HepG2 (cell line): ENCODE measurements at regions not wholly inside any gene's neighbourhood (a gene's known extent, or its start where the extent isn't known, plus 50 kb on each side); places are given as distances from the start of the nearest gene placed in this dataset.

Experiments used
- ADNP ChIP-seq: sonication (generic); formaldehyde crosslinking; IDR thresholded peaks from 2 replicates; pipeline ENCODE4 v1.4.0; 2020; ENCODE audit warnings: missing genetic modification reagents
- BRD4 ChIP-seq: sonication (generic); formaldehyde crosslinking; IDR thresholded peaks from 2 replicates; pipeline ENCODE4 v1.4.0; 2020; ENCODE audit warnings: missing genetic modification reagents
- CBFB ChIP-seq: sonication (generic); formaldehyde crosslinking; IDR thresholded peaks from 2 replicates; pipeline ENCODE4 v1.4.0; 2020; ENCODE audit warnings: missing genetic modification reagents
- EEA1 ChIP-seq: sonication (generic); formaldehyde crosslinking; IDR thresholded peaks from 2 replicates; pipeline ENCODE4 v1.5.1; 2020; ENCODE audit warnings: mild to moderate bottlenecking, missing genetic modification reagents, borderline replicate concordance
- ELF1 ChIP-seq: sonication (generic); formaldehyde crosslinking; IDR thresholded peaks from 2 replicates; pipeline ENCODE4 v1.4.0; 2020; ENCODE audit warnings: missing genetic modification reagents
- ELF3 ChIP-seq: IDR thresholded peaks from 2 replicates; pipeline ENCODE4 v1.6.1; 2016; ENCODE audit warnings: missing genetic modification reagents, missing compliant biosample characterization
- HES4 ChIP-seq: sonication (generic); formaldehyde crosslinking; IDR thresholded peaks from 2 replicates; pipeline ENCODE4 v1.9.0; 2021; ENCODE audit warnings: mild to moderate bottlenecking, missing genetic modification reagents, borderline replicate concordance
- HNRNPH1 ChIP-seq: fragments of 200-400 bp; formaldehyde crosslinking; optimal IDR thresholded peaks from 2 replicates; pipeline ENCODE3; 2017; ENCODE audit warnings: mild to moderate bottlenecking, low read depth, low read length
- HNRNPUL1 ChIP-seq: fragments of 200-400 bp; formaldehyde crosslinking; IDR thresholded peaks from 2 replicates; pipeline ENCODE4 v1.6.1; 2017; ENCODE audit warnings: low read depth, mild to moderate bottlenecking, low read length, moderate library complexity
- KDM5A ChIP-seq: fragments of 200-600 bp; sonication (generic); IDR thresholded peaks from 2 replicates; pipeline ENCODE4 v1.7.0; 2018; ENCODE audit warnings: antibody characterized with exemption, mild to moderate bottlenecking, low read length, borderline replicate concordance
- NR2F2 ChIP-seq: IDR thresholded peaks from 2 replicates; pipeline ENCODE4 v1.6.1; 2012; ENCODE audit warnings: low read depth, inconsistent platforms, borderline replicate concordance
- RFXAP ChIP-seq: sonication (generic); formaldehyde crosslinking; IDR thresholded peaks from 2 replicates; pipeline ENCODE4 v1.4.0; 2020; ENCODE audit warnings: missing genetic modification reagents, borderline replicate concordance
- TEAD2 ChIP-seq: sonication (generic); formaldehyde crosslinking; IDR thresholded peaks from 2 replicates; pipeline ENCODE4 v1.9.0; 2021; ENCODE audit warnings: missing genetic modification reagents
- ZNF17 ChIP-seq: sonication (generic); formaldehyde crosslinking; IDR thresholded peaks from 2 replicates; pipeline ENCODE4 v1.5.0; 2020; ENCODE audit warnings: mild to moderate bottlenecking, missing genetic modification reagents
- ZNF224 ChIP-seq: sonication (generic); formaldehyde crosslinking; IDR thresholded peaks from 2 replicates; pipeline ENCODE4 v1.5.0; 2020; ENCODE audit warnings: mild to moderate bottlenecking, missing genetic modification reagents
- ZNF296 ChIP-seq: sonication (generic); formaldehyde crosslinking; conservative IDR thresholded peaks from 2 replicates; pipeline ENCODE4 v1.5.0; 2020; ENCODE audit warnings: mild to moderate bottlenecking, missing genetic modification reagents
- ZNF496 ChIP-seq: sonication (generic); formaldehyde crosslinking; IDR thresholded peaks from 2 replicates; pipeline ENCODE4 v1.8.1; 2023; ENCODE audit warnings: mild to moderate bottlenecking, moderate library complexity, missing genetic modification reagents; ENCODE audit not compliant: insufficient replicate concordance
- ZNF501 ChIP-seq: sonication (generic); formaldehyde crosslinking; IDR thresholded peaks from 2 replicates; pipeline ENCODE4 v1.5.1; 2020; ENCODE audit warnings: mild to moderate bottlenecking, moderate library complexity, missing genetic modification reagents
- TF ChIP-seq, protein P1 (sequence below): sonication (generic); formaldehyde crosslinking; conservative IDR thresholded peaks from 2 replicates; pipeline ENCODE4 v1.4.0; 2020; ENCODE audit warnings: mild to moderate bottlenecking, missing genetic modification reagents, moderate library complexity
- TF ChIP-seq, protein P2 (sequence below): sonication (generic); formaldehyde crosslinking; IDR thresholded peaks from 2 replicates; pipeline ENCODE4 v1.5.1; 2020; ENCODE audit warnings: missing genetic modification reagents, mild to moderate bottlenecking, borderline replicate concordance
- TF ChIP-seq, protein P3 (sequence below): sonication (generic); formaldehyde crosslinking; IDR thresholded peaks from 2 replicates; pipeline ENCODE4 v1.9.0; 2021; ENCODE audit warnings: missing genetic modification reagents, borderline replicate concordance
- TF ChIP-seq, protein P4 (sequence below): sonication (generic); formaldehyde crosslinking; IDR thresholded peaks from 2 replicates; pipeline ENCODE4 v1.5.0; 2020; ENCODE audit warnings: mild to moderate bottlenecking, low read depth, missing genetic modification reagents, borderline replicate concordance
- TF ChIP-seq, protein P5 (sequence below): sonication (generic); formaldehyde crosslinking; IDR thresholded peaks from 2 replicates; pipeline ENCODE4 v1.4.0; 2020; ENCODE audit warnings: mild to moderate bottlenecking, missing genetic modification reagents

DNA sequence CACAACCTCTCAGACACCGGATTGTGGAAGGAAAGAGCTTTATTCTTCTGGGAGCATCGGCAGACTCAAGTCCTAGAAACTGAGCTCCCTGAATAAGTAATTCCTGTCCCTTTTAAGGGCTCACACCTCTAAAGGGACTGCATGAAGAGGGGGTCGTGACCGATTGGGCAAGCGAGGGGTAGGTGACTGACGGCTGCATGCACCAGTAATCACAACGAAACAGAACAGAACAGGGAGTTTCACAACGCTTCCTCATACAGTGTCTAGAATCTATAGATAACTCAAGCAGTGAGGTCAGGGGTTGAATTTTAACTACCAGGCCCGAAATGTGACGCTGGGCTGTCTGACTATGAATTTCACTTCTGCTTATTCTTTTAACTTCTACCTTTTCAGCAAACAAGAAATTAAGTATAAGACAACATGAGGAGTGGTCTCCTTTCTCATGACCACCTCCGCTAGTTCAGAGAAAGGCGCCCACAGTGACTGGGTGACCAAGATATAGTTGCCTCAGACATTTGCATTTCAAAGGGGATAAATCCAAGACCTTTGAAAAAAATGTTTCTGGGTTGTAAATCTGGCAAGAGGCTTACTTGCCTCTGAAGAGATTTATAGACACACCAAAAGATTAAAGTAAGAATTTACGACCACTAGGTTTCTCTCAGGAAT lies 88.4 kb upstream of the ATF7IP2 start (continued):
- TF ChIP-seq HNRNPUL1 (peak; percentile 76; the same call in 1 of the 2 replicates), ZNF224 (CRISPR knock-in tag) (no peak), TEAD2 (CRISPR knock-in tag) (no peak), BRD4 (CRISPR knock-in tag) (no peak), ADNP (no peak), ELF1 (CRISPR knock-in tag) (0 out of 2 replicates have a peak, but pooled peaks have one; percentile 35), ZNF296 (CRISPR knock-in tag) (no peak), HES4 (CRISPR knock-in tag) (no peak), RFXAP (CRISPR knock-in tag) (no peak), ZNF17 (CRISPR knock-in tag) (no peak), EEA1 (CRISPR knock-in tag) (no peak), NR2F2 (0 out of 2 replicates have a peak, but pooled peaks have one; percentile 37), ELF3 (CRISPR knock-in tag) (peak; percentile 79; the same call in 1 of the 2 replicates), ZNF501 (CRISPR knock-in tag) (no peak), CBFB (CRISPR knock-in tag) (no peak), KDM5A (no peak), HNRNPH1 (no peak), ZNF496 (CRISPR knock-in tag) (no peak)
- TF ChIP-seq, protein P1, sequence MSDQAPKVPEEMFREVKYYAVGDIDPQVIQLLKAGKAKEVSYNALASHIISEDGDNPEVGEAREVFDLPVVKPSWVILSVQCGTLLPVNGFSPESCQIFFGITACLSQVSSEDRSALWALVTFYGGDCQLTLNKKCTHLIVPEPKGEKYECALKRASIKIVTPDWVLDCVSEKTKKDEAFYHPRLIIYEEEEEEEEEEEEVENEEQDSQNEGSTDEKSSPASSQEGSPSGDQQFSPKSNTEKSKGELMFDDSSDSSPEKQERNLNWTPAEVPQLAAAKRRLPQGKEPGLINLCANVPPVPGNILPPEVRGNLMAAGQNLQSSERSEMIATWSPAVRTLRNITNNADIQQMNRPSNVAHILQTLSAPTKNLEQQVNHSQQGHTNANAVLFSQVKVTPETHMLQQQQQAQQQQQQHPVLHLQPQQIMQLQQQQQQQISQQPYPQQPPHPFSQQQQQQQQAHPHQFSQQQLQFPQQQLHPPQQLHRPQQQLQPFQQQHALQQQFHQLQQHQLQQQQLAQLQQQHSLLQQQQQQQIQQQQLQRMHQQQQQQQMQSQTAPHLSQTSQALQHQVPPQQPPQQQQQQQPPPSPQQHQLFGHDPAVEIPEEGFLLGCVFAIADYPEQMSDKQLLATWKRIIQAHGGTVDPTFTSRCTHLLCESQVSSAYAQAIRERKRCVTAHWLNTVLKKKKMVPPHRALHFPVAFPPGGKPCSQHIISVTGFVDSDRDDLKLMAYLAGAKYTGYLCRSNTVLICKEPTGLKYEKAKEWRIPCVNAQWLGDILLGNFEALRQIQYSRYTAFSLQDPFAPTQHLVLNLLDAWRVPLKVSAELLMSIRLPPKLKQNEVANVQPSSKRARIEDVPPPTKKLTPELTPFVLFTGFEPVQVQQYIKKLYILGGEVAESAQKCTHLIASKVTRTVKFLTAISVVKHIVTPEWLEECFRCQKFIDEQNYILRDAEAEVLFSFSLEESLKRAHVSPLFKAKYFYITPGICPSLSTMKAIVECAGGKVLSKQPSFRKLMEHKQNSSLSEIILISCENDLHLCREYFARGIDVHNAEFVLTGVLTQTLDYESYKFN = peak; percentile 46
- TF ChIP-seq, protein P2, sequence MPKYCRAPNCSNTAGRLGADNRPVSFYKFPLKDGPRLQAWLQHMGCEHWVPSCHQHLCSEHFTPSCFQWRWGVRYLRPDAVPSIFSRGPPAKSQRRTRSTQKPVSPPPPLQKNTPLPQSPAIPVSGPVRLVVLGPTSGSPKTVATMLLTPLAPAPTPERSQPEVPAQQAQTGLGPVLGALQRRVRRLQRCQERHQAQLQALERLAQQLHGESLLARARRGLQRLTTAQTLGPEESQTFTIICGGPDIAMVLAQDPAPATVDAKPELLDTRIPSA (CRISPR knock-in tag) = no peak
- TF ChIP-seq, protein P3, sequence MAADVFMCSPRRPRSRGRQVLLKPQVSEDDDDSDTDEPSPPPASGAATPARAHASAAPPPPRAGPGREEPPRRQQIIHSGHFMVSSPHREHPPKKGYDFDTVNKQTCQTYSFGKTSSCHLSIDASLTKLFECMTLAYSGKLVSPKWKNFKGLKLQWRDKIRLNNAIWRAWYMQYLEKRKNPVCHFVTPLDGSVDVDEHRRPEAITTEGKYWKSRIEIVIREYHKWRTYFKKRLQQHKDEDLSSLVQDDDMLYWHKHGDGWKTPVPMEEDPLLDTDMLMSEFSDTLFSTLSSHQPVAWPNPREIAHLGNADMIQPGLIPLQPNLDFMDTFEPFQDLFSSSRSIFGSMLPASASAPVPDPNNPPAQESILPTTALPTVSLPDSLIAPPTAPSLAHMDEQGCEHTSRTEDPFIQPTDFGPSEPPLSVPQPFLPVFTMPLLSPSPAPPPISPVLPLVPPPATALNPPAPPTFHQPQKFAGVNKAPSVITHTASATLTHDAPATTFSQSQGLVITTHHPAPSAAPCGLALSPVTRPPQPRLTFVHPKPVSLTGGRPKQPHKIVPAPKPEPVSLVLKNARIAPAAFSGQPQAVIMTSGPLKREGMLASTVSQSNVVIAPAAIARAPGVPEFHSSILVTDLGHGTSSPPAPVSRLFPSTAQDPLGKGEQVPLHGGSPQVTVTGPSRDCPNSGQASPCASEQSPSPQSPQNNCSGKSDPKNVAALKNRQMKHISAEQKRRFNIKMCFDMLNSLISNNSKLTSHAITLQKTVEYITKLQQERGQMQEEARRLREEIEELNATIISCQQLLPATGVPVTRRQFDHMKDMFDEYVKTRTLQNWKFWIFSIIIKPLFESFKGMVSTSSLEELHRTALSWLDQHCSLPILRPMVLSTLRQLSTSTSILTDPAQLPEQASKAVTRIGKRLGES (CRISPR knock-in tag) = no peak
- TF ChIP-seq, protein P4, sequence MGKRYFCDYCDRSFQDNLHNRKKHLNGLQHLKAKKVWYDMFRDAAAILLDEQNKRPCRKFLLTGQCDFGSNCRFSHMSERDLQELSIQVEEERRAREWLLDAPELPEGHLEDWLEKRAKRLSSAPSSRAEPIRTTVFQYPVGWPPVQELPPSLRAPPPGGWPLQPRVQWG (CRISPR knock-in tag) = no peak
- TF ChIP-seq, protein P5, sequence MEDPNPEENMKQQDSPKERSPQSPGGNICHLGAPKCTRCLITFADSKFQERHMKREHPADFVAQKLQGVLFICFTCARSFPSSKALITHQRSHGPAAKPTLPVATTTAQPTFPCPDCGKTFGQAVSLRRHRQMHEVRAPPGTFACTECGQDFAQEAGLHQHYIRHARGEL (CRISPR knock-in tag) = no peak
